Liver (tissue), 6 donors: ENCODE measurements at regions not wholly inside any gene's neighbourhood (a gene's known extent, or its start where the extent isn't known, plus 50 kb on each side); places are given as distances from the start of the nearest gene placed in this dataset.
"Not testable (repeated sequence)": the region's sequence is repeated elsewhere in the genome, so short reads cannot be mapped to it uniquely, and the experiment has no call there.

Experiments used
- DNase-seq: peaks from one replicate; pipeline ENCODE4 v3.0.0-alpha.2; 2017; ENCODE audit warnings: low spot score
- H3K27ac ChIP-seq, 2 donors: one replicate each; pipeline ENCODE4 v1.7.0; 2013; ENCODE audit warnings: inconsistent platforms in 2 of 2, low read length in 2 of 2, control low read depth in 1 of 2, low read depth in 1 of 2, mild to moderate bottlenecking in 1 of 2
- H3K27me3 ChIP-seq, 4 donors: one replicate each; pipeline versions ENCODE4 v1.6.1 to v1.7.0; 2013; ENCODE audit warnings: low read length in 3 of 4, inconsistent platforms in 1 of 4, mild to moderate bottlenecking in 1 of 4, moderate library complexity in 1 of 4; ENCODE audit not compliant: control insufficient read depth in 4 of 4, insufficient read depth in 4 of 4
- H3K36me3 ChIP-seq, 4 donors: one replicate each; pipeline versions ENCODE4 v1.6.1 to v1.7.0; 2013; ENCODE audit warnings: low read length in 3 of 4, mild to moderate bottlenecking in 3 of 4, low read depth in 1 of 4, moderate library complexity in 1 of 4; ENCODE audit not compliant: control insufficient read depth in 4 of 4, insufficient read depth in 3 of 4
- H3K4me1 ChIP-seq, 4 donors: one replicate each; pipeline versions ENCODE4 v1.6.1 to v1.7.0; 2013; ENCODE audit warnings: low read length in 3 of 4, mild to moderate bottlenecking in 3 of 4, moderate library complexity in 1 of 4; ENCODE audit not compliant: control insufficient read depth in 4 of 4, insufficient read depth in 4 of 4
- H3K4me3 ChIP-seq, 3 donors: one replicate each; pipeline versions ENCODE4 v1.6.1 to v1.7.0; 2013; ENCODE audit warnings: low read length in 3 of 3, control low read depth in 1 of 3, low read depth in 1 of 3, mild to moderate bottlenecking in 1 of 3
- H3K9ac ChIP-seq, 2 donors: one replicate each; pipeline ENCODE4 v1.7.0; 2013; ENCODE audit warnings: low read length in 2 of 2, mild to moderate bottlenecking in 2 of 2, moderate library complexity in 2 of 2, control low read depth in 1 of 2, low read depth in 1 of 2
- H3K9me3 ChIP-seq, 4 donors: one replicate each; pipeline versions ENCODE4 v1.6.1 to v1.7.0; 2013; ENCODE audit warnings: low read length in 3 of 4; ENCODE audit not compliant: control insufficient read depth in 4 of 4
- REST ChIP-seq: IDR thresholded peaks from 2 replicates; pipeline ENCODE4 v1.6.1; 2016; ENCODE audit warnings: antibody characterized with exemption, mild to moderate bottlenecking
- WGBS: extraction: QIAGEN DNeasy Blood & Tissue Kit; methylation state at CpG from one replicate; pipeline ENCODE4 v1.1.7; 2013; 5-methylcytosine and 5-hydroxymethylcytosine counted together
- donor health status: healthy.
- donor health status: healthy.
- donor health status: healthy.

GRCh38 chr7:6951553-6951952 lies 125.5 kb upstream of the CCZ1B start:
- not testable (repeated sequence) for DNase-seq, H3K9ac ChIP-seq, H3K9me3 ChIP-seq, H3K27ac ChIP-seq, H3K4me1 ChIP-seq, H3K36me3 ChIP-seq, H3K4me3 ChIP-seq, H3K27me3 ChIP-seq
- peak; percentile 22 for TF ChIP-seq REST
- 66% methylated on average over 2 of the region's 2 CpGs for WGBS

GRCh38 chr7:6953138-6953797 lies 127.2 kb upstream of the CCZ1B start:
- 44% methylated on average over 16 of the region's 16 CpGs for WGBS
- not testable (repeated sequence) for H3K9me3 ChIP-seq, H3K4me1 ChIP-seq, H3K27me3 ChIP-seq, H3K4me3 ChIP-seq, H3K36me3 ChIP-seq, DNase-seq, H3K27ac ChIP-seq, H3K9ac ChIP-seq

GRCh38 chr7:6953798-6954181 lies 127.7 kb upstream of the CCZ1B start:
- not testable (repeated sequence) for H3K27ac ChIP-seq, DNase-seq

GRCh38 chr7:6955385-6955784 lies 129.3 kb upstream of the CCZ1B start:
- not testable (repeated sequence) for H3K9me3 ChIP-seq, H3K9ac ChIP-seq, H3K36me3 ChIP-seq, H3K4me3 ChIP-seq, H3K27me3 ChIP-seq, H3K27ac ChIP-seq, H3K4me1 ChIP-seq, DNase-seq
- WGBS, result 94% methylated on average over 12 of the region's 12 CpGs

More at GRCh38 chr7:6953798-6954181, 127.7 kb upstream of the CCZ1B start:
- 82% methylated on average over 10 of the region's 10 CpGs for WGBS
- not testable (repeated sequence) for H3K9ac ChIP-seq, H3K4me1 ChIP-seq, H3K27me3 ChIP-seq, H3K4me3 ChIP-seq, H3K36me3 ChIP-seq, H3K9me3 ChIP-seq

- H3K9ac ChIP-seq, H3K36me3 ChIP-seq, H3K27me3 ChIP-seq, H3K27ac ChIP-seq, H3K4me1 ChIP-seq, DNase-seq, H3K4me3 ChIP-seq, H3K9me3 ChIP-seq: not testable (repeated sequence)
- 75% methylated on average over 12 of the region's 12 CpGs for WGBS
Observed at GRCh38 chr7:6955990-6956566, 130.0 kb upstream of the CCZ1B start.

GRCh38 chr7:6958371-6958770 lies 132.3 kb upstream of the CCZ1B start:
- not testable (repeated sequence) for H3K27me3 ChIP-seq, H3K27ac ChIP-seq, H3K36me3 ChIP-seq, H3K4me3 ChIP-seq, H3K9me3 ChIP-seq, H3K9ac ChIP-seq, H3K4me1 ChIP-seq, DNase-seq
- WGBS, result 94% methylated on average over 15 of the region's 15 CpGs

- DNase-seq, H3K4me1 ChIP-seq, H3K27ac ChIP-seq, H3K36me3 ChIP-seq, H3K27me3 ChIP-seq, H3K9me3 ChIP-seq, H3K4me3 ChIP-seq, H3K9ac ChIP-seq: not testable (repeated sequence)
- WGBS, result 84% methylated on average over 4 of the region's 4 CpGs
Observed at GRCh38 chr7:6959942-6960341, 133.9 kb upstream of the CCZ1B start.
